Pons (tissue), 1 donor: ENCODE measurements at regions not wholly inside any gene's neighbourhood (a gene's known extent, or its start where the extent isn't known, plus 50 kb on each side); places are given as distances from the start of the nearest gene placed in this dataset.
"Not testable (repeated sequence)": the region's sequence is repeated elsewhere in the genome, so short reads cannot be mapped to it uniquely, and the experiment has no call there.

Experiments used
- DNase-seq: peaks from one replicate; pipeline ENCODE4 v3.0.0-alpha.2; 2016; ENCODE audit warnings: low spot score

DNA sequence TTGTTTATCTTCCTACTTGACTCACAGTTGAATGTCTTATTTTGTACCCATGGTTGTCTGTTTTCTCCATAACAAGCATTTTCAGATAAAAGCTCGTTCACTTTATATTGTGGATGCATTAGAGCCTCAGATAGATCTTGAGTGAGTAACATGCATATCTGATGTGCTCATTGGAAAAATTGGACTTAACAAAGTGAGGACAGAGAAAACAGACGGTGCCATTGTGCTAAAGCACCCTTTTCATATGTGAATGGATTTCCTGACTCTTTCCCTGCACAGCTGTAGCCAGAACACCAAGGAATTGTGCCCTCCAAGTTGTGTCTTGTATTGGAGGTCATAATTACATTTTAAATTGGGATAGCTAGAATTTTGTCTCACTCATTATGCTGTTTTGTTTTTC, 325.8 kb upstream of the MEF2C start:
- no peak for DNase-seq

DNA sequence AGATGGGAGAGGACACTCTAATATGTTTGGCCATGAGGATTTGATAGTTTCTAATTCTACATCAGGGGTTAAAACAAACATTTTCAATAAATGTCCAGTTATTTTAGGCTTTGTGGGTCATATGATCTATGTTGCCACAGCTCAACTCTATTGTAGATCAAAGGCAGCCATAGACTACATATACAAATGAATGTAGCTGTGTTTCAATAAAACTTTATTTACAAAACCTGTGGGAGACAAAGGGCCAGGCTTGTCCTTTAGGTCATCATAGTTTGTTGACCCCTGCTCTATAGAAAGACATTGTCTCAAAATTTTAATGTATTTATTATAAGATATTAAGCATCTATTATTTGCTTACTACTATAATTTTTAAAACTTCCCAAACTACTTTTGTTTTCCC, 325.4 kb upstream of the MEF2C start:
- DNase-seq, result no peak

DNA sequence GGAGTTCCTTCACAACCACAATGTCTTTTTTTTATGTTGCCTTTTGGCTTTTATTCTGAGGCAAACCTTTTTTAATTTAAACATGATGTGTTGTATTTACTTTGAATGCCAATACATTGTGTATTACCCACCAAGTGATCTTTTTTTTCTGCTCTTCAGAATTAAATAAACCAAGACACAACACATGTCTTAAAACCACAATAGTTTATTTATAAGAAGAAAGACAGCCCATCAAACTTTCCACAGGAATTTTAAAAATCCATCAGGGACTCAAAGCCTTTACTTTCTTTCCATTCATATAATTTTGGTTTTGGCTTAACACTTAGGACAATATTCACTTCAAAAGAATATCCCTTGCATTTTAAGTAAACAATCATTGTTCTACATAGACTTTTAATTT, 321.8 kb upstream of the MEF2C start:
- DNase-seq, result no peak

DNA sequence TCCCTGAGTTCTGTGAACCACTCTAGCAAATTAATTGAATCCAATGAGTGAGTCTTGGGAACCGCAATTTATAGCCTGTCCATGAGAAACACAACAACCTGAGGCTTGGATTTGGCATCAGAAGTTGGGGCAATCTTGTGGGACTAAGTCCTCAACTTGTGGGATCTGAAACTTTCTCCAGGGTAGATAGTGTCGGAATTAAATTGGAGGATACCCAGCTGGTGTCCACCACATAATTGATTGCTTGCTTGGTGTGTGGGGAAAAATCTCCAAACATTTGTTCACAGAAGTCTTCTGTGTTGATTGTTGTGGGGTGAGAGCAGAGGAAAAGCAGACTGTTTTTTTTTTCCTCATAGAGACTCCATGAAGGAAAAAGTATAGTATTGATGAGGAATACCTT, 320.6 kb upstream of the MEF2C start:
- no peak for DNase-seq

DNA sequence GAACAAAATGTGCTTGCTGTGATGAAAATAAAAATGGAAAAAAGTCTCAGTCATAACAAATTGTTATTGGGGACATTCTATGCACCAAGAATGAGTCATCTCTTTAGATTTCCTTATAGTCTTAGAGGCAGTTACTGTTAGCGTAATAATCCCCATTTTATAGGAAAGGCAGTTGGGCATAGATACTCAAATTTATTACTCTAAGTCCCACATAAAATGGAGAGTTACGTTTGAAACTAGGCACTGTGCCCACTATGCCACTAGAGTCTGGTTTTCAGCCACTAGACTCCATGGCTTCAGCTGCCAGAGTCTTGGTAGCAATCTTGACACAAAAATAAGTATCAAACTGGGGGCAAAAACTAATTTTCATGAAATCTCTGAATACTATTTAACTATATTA, 317.9 kb upstream of the MEF2C start:
- no peak for DNase-seq

DNA sequence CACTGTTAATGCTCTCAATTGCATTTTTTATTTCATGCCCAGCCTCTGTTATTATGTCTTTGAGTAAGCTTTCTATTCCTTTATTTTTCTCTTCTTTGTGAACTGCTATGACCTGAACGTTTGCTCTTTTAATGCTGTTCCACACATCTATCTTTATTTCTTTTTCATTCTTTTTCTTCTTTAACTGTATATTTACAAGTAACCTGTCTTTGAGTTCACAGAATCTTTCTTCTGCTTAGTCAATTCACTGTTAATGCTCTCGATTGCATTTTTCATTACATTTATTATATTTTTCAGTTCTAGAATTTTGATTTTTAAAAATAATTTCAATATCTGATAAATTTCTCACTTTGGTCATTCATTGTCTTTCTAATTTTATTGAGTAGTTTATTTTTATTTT, 316.3 kb upstream of the MEF2C start:
- DNase-seq, result no peak

DNA sequence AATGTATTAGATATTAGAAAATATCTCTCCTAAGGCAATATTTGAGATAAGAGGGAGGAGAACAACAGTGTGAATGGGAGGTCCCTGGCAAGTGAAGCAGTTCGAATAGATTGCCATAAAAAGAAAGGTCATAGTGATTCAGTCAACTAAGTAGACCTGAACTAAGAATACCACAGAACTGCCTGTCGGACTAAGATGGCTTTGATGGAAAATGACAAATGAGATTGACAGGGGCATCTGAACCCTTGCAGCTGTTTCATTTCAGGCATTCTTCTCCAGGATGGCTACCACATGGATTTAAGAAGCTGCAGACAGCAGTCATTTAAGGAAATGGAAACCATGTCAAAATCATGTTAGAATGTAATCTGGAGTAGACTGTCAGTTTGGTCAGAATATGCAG, 308.4 kb upstream of the MEF2C start:
- no peak for DNase-seq

DNA sequence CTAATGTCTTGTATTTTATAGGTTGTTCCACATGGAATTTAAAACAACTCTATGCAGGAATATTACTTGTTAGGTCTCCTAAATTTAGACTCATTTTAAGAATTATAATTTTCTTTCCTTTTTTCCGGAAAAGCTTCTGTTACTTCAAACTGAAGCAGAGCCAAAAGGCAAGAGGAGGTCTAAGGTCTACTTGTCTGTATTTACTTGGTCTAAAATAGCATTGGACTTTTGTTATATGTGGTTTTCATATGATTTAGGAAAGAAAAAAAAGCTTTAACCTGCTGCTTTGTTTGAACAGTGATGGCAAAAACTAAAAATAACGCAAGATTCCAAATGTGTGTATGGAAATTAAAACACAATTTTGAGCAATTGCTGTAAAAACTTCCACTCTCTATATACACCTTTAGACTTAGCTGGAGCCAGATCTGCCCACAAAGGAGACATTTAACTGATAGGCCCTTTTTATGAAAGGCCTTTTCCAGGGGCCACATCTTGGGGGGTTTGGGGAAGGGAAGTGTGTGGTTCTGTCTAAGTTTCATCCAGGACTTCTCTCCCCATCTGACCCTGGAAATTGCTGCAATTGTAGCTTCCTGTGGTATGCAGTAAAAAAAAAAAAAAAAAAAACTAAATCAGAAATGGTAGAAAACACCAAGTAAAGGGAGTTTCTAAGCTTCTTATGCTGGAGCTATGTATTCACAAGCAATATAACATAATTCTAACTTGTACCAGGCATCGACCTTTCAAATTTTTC, 307.7 kb upstream of the MEF2C start:
- no peak for DNase-seq

DNA sequence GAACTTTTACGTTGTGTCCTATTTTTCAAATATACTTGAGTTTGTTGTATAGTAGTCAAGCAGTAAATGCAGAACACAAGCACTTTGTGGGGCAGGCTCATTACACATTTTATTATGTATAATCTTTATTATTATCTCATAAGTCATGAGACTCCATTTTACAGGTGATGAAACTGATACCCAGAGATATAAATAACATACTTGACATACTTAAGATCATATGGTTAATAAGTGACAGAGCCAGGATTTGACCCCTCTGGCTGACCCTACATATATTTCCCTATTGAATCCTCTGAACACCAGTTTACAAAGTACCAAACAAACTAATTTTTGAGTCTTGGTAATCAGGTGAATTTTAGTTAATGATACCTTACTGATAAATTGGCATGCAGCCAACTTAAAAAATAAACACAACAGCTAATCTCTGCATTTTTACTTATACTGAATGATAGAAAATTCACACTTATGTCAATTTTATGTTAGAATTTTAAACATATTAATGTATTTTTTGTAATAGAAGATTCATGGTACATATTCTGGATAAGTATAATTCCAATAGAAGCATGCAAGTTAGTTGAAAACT, 305.0 kb upstream of the MEF2C start:
- no peak for DNase-seq

DNA sequence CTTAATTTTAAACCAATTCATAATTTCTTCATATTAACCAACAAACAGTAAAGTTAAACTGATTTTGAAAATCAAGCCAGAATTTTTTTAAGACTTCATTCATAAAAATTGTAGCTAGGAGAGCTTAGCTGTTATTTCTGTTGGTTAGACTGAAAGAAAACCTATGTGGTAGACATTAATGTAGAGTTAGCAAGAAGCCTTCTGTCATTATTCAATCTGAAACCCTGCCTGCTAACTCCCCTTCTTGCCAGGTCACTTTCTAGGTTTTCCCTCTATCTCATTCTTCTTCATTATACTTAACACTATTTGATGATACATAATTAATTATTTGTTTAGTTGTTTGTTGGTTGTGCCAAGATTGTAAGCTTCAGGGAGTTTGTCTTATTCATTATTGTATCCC, 304.3 kb upstream of the MEF2C start:
- no peak for DNase-seq

DNA sequence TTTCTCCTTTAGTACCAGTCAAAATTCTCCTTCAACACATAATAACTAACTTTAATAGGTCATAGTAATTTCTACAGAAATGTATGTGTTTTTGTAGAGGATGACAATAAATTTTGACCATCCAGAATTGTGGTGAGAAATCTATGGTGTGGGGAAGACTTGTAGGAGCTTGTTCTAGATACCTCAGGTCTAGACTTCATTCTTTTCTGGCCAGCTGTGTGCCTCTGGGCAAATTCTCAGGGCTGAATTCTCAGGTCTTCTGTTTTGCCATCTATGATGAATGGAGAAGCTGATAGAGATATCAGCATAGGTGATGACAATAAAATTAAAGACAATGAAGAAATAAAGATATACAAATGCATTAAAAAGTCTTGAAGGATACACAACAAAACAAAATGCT, 298.6 kb upstream of the MEF2C start:
- no peak for DNase-seq

DNA sequence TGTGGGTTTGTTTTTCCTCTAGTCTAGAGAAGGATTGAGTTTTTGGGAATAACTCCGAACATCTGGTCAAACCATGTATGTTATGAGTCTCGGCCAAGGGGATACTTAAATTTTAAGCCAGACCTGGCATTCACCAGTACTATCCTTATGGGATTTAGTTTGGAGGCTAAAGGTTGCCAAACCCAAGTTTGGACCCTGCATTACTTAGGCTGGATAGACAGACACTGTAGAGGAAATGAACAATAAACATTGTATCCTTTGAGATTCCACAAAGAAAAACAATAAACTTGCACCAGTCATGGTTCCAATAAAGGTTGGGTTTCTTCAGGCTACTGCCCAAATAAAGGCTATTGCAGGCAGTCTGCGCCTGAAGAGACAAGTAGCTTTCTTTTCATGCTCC, 296.7 kb upstream of the MEF2C start:
- no peak for DNase-seq

DNA sequence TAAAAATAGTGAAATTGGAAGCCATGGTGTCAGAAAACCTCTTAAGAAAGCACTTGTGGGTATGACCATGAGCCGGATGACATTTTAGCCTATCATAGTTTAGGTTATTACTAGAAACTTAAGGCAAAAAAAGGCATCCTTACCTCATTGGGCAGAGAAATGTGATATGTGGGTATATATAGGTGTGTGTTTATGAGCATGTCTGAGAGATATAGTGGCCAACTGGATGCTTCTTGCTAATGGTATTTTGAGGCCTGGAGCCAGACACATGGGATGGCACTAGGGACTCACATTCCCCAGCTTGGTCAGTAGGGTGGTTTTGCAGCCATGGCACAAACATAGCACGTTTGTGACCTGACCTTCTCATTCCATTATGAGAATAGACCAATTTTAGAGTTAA, 295.6 kb upstream of the MEF2C start:
- DNase-seq, result no peak

DNA sequence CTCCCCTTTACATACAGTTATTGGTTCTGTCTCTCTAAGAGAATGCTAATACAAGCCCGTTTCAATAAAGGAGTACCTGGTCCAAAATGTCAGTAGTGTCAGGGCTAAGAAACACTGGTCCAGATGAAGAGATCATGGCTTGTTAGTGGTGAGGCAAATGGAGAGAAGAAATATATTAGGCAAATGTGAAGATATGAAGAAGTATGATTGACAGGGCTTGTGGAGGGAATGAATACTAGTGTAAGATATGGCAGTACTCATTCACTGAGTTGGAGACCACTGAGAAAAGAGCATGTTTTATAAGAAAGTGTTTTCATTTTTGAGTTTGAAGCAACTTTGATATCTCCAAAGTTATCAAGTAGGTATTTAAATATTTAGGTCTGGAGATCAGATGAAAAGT, 290.5 kb upstream of the MEF2C start:
- DNase-seq, result no peak

DNA sequence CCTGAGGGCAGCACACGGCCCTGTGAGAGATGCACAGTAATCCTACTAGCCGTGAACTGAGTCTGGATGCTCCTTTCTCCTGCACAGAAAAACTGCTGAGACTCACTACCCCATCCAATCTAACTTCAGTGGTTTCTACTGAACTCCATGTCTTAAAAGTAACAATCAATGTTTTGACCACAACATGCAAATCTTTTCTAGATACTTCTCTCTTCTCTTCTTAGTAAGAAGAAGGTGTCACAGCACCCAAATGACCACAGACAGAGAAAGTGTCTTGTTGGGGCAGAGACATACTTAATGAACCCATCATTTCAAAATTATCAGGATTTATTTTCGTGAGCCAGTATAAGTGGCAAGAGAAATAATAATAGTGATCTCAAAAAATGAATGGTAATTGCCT, 285.8 kb upstream of the MEF2C start:
- DNase-seq, result no peak

DNA sequence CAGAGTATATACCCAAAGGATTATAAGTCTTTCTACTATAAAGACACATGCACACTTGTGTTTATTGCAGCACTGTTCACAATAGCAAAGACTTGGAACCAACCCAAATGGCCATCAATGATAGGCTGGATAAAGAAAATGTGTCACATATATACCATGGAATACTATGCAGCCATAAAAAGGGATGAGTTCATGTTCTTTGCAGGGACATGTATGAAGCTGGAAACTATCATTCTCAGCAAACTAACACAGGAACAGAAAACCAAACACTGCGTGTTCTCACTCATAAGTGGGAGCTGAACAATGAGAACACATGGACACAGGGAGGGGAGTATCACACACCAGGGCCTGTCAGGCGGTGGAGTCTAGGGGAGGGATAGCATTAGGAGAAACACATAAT, 281.7 kb upstream of the MEF2C start:
- not testable (repeated sequence) for DNase-seq

DNA sequence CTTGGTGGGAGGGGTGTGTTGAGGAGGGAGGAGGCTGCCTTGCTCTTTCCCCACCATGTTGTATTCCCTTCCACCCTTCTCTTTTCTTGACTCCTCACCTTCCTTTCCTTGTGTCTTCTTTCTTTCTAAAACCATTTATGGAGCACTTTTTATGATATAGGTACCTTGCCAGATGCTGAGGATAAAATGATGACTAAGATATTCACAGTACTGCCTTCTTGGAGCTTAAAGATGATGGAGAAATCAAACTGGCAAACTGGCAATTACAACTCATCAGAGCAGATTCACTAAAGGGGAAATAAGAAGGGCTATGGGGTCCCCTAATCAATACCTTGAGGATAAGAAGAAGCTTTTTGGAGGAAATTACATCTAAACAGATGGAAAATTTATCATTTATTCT, 273.2 kb upstream of the MEF2C start:
- DNase-seq, result no peak

DNA sequence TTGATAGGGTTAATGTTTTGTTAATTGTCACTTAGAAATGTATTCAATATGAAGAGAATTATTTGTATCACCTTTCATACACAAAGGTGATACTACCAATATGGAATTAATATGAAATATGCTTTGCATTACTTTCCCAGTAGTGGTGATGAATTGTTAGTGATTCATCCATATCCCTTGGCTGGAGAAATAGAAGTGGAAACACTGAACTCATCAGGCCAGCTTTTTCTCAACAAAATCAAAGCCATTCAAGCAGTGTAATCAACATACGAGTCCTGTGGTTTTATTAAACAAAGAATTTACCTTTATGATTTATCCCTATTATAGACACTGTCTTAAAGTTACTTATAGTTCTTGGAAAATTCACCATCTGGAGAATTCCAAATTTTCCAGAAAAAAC, 264.0 kb upstream of the MEF2C start:
- no peak for DNase-seq

DNA sequence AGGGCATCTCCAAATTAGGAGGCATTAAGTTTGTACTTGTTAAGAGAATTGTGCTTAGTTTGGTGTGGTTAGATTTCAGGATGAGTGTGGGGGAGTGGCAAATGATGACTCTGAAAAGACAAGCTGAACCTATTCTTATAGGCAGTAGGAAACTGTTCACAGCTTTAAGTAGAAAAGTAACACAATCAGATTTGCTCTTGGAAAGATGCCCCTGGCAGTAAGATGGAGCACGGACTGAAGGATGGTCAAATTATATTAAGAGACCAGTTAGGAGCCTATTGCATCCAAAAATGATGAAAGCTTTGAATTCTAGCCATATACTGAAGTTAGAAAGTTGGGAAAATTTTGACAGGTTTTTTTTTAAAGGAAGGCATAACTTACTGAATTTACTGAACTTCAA, 254.2 kb upstream of the MEF2C start:
- DNase-seq, result no peak

DNA sequence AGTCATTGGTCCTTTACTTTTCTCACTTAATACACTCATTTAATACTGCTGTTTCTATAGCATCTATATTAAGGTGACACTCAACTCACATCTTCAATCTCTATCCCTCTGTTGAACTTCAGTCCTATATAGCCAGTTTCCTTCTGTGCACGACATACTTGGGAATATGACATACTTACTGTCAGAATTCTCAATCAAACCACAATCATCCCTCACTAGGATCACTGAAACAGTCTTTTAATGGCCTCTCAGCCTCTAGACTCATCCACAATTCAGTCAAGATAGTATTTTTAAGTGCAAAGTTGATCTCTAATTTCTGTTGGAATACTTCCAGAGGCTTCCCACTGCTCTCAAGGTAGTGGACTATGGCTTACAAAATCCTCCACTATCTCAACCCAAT, 251.0 kb upstream of the MEF2C start:
- no peak for DNase-seq

DNA sequence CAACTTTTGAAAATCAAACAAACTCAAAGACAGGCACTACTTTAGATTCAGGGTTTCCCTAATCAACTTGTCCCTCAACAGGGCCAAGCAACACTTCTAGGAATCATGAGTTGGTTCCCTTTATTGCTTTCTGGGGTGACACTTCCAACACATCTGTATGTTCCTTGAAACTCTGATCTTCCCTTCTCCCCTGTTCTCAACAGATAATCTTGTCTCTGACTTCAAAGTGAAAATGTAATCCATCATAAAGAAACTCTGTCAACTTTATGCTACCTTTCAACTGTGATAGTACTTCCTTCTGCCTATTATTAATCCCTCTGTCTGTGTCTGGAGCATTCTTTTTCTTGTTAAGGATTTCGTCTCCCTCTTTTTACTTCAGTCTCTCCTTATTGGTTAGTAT, 250.1 kb upstream of the MEF2C start:
- DNase-seq, result no peak

DNA sequence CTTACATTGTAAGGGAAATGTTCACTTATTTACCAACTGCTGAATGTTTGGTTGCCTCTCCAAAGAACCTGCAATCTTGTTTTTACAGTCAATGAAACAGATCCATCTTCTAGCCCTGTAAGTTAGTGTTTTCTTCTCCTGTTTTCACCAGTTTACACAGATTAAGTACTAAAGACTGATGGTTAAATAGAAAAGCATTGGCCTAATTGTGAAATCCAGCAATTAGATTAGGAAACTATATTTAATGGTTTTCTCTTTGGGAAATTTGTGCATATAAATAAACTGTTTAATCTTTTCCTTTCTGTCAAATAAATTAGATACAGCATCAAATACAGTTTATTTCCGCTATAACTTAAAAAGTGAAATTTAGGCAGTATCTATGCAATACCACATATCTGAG, 247.9 kb upstream of the MEF2C start:
- no peak for DNase-seq

DNA sequence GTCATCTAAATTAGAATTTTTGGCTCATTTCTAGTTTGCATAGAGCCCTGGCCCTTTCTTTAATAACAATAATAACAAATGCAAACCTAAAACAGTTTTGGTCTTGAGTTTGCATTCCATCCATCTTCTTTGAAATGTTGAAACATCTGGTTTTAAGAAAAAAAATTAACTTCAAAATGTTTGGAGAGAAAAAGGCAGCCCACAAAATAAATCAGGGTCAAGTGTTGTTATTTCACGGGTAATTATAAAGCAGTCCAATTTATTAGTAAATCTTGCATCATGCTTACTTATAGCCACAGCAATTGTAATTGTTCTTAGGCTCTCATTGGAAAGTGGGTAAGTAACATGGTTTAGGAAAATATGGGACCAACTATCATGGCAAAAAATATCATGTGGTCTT, 247.0 kb upstream of the MEF2C start:
- DNase-seq, result no peak

DNA sequence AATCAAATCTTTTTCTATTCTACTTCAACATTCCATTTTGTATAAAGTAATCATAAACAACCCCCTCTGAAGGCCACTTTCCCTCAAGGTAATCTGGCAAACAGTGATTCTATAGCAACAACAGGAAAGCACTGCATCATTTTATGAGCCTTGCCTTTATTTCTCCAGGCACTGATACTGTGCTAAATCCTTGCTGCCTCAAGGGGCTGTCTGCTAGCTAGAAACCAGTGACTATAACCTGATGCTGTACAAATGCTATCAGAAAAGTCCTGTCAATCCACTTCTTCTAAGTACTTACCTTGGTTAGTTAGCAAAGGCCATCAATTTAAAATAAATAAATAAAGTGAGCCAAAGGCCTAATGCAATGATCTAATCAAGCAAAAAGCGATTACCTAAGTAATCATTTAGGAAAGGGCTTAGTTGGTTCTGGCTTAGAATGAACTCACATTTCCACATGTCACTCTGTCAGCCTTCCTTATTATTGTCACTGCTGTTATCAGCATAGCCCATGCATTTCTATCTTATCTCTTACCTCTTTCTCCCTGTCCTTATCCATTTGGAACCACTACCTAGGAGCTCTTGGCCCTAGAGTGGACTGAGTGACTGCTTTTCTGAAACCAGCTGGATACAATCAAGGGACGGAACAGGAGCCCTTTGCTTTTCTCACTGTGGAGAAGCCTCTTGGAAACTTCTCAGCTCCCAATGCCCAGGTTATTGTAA, 246.1 kb upstream of the MEF2C start:
- DNase-seq, result no peak
